ENCODE measurements at regions not wholly inside any gene's neighbourhood (a gene's known extent, or its start where the extent isn't known, plus 50 kb on each side); places are given as distances from the start of the nearest gene placed in this dataset.

DNA sequence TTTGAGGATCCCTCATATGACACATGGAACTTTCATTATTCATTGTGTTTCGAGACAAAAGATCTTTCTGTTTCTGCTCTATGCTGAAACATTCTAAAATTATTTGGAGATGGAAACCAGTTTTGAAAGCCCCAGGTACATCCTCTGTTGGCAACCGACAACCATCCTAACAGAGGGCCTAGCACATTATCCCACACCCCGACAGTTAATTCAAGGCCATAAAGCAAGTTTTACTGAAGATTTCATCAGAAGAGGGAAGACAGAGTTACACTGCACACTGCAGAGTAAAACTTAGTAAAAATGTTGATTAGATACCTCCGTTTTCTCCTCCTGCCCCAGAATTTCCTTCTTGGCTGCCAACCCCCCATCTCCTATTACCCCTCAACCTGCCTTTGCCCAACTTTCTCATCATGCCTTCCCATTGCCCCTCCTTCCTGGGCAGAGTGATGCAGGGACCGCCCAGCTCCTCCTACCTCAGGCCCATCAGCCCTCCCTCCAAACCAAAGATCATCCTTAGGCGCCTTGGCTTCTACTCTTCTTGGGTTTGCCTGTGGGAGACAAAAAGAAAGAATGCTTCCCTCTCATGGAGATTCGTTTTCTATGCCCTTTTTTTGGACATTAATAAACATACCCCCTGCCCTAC, 52.9 kb upstream of the CITED4 start:
- ATAC-seq (no peak), DNase-seq (ENCODE audit: low spot score) (no peak)
- H3K9me3 Mint-ChIP-seq = no peaks in the 10 kb centered on the region
- no peaks in the 10 kb centered on the region for H3K27me3 Mint-ChIP-seq
- H3K4me3 Mint-ChIP-seq = no peak overlapping the region
- H3K4me1 Mint-ChIP-seq (ENCODE audit: low read depth in 2 of 2) = no peaks in the 10 kb centered on the region
- no peak overlapping the region for H3K27ac Mint-ChIP-seq
- no peaks in the 10 kb centered on the region for H3K36me3 Mint-ChIP-seq

DNA sequence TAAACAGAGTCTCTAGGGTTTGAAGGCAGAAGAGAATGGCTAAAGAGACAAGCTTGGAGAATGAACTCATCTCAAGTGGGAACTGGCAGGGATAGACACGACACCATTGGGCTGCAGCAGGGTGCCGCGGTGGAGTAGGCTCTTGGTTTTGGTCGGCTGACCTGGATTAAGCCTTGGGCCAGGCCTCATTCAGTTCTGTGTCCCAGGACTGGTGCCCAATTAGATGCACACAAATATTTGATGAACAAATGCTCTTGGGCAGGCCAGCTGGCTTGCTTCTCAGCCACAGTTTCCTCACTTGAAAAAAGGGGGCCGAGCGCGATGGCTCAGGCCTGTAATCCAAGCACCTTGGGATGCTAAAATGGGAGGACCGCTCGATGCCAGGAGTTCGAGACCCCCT, 53.4 kb upstream of the CITED4 start:
- ATAC-seq (no peak), DNase-seq (ENCODE audit: low spot score) (no peak)
- H3K4me3 Mint-ChIP-seq = no peak overlapping the region
- H3K36me3 Mint-ChIP-seq = no peaks in the 10 kb centered on the region
- no peak overlapping the region for H3K27ac Mint-ChIP-seq
- no peaks in the 10 kb centered on the region for H3K9me3 Mint-ChIP-seq
- H3K27me3 Mint-ChIP-seq = peaks cover 0 to 3% of the 10 kb centered on the region in 2 donors
- H3K4me1 Mint-ChIP-seq (ENCODE audit: low read depth in 2 of 2) = no peaks in the 10 kb centered on the region

DNA sequence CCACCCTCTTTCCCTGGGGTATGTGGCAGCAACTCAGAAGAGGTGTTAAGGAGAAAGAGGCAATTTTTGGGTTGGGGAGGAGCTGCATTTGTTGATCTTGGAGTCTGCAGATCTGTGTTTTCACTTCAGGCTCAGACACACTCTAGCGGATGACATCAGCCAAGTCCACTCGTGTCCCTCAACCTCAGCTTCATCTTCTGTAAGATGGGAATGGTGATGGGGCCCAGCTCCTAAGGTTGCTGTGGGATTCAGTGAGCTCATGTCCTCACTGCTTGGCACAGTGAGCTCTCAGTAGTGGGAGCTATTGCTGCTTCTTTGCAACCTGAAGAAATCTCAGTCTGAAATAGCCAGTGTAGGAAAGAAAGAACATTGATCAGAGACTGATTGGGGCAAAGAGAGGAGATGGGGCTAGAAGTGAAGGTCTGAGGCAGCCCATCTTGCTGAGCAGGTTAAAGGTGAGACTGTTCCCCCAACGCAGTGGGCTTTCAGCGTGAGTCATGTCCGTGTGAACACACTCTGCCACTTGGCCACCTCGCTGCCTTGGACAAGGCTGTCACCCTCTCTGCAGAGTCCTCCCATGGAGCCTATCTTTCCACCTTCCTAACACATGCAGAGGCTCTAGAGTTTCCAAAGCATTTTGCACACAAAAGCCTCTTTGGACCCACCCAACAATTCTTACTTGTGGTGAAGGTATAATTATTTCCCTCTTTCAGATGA, 56.0 kb upstream of the CITED4 start:
- Mint-ChIP-seq H3K27me3 (peaks cover 0 to 6% of the 10 kb centered on the region in 2 donors), H3K27ac (no peak overlapping the region), H3K36me3 (no peaks in the 10 kb centered on the region), H3K4me3 (no peak overlapping the region), H3K9me3 (no peaks in the 10 kb centered on the region), H3K4me1 (ENCODE audit: low read depth in 2 of 2) (no peaks in the 10 kb centered on the region)
- ATAC-seq (no peak), DNase-seq (ENCODE audit: low spot score) (no peak)

DNA sequence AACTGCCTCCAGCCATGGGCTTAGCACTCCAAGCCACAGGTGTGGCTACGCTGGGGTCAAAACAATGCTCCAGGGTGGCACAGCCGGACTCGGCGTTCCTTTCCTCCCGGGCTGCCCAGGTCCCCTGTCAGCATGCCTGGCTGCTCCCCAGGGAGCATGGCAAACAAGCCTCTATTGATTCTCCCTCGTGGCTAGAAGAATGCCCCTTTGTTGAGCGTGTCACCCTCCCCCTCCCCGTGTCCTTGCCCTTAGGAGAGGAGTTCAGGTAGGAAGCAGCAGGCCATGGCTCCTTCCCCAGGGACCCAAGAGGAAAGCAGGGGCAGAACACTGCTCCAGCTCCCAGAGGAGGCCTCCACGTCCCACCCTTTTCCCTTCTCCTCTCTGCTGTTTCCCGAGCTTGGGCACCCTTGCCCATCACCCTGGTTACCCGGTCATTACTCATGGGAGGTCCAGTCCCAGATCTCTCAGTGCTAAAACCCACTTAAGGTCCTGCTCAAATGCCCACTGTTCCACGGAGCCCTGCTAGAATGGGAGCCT, 57.4 kb upstream of the CITED4 start:
- no peak for DNase-seq (ENCODE audit: low spot score)
- H3K27me3 Mint-ChIP-seq = peaks cover 0 to 6% of the 10 kb centered on the region in 2 donors
- H3K9me3 Mint-ChIP-seq = no peaks in the 10 kb centered on the region
- H3K4me3 Mint-ChIP-seq = no peak overlapping the region
- peak in 1 of 2 donors; percentile 5 for ATAC-seq
- no peaks in the 10 kb centered on the region for H3K36me3 Mint-ChIP-seq
- no peaks in the 10 kb centered on the region for H3K4me1 Mint-ChIP-seq (ENCODE audit: low read depth in 2 of 2)
- no peak overlapping the region for H3K27ac Mint-ChIP-seq

DNA sequence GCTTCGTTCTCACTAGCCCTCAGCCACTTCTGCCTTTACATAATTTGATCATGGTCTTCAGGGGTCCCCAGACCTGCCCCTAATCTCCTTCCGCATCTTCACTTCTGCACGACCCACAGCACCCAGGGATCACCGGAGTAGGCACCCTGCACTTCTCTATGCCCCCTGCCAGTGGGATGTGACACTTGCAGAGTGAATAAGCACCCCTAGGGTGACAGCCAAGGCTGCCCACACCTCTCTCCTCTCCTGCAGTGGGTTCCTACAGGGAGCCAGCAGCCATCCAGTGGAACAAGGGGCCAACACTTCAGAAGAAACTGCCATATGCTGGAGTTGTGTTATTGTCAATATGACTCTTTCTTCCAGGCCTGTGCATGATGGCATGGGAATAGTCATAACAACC, 58.0 kb upstream of the CTPS1 start:
- no peak for ATAC-seq
- Mint-ChIP-seq H3K9me3 (no peaks in the 10 kb centered on the region), H3K4me3 (no peak overlapping the region), H3K36me3 (no peaks in the 10 kb centered on the region), H3K4me1 (ENCODE audit: low read depth in 2 of 2) (no peaks in the 10 kb centered on the region), H3K27me3 (peaks cover 0 to 8% of the 10 kb centered on the region in 2 donors), H3K27ac (no peak overlapping the region)
- DNase-seq (ENCODE audit: low spot score) = no peak

DNA sequence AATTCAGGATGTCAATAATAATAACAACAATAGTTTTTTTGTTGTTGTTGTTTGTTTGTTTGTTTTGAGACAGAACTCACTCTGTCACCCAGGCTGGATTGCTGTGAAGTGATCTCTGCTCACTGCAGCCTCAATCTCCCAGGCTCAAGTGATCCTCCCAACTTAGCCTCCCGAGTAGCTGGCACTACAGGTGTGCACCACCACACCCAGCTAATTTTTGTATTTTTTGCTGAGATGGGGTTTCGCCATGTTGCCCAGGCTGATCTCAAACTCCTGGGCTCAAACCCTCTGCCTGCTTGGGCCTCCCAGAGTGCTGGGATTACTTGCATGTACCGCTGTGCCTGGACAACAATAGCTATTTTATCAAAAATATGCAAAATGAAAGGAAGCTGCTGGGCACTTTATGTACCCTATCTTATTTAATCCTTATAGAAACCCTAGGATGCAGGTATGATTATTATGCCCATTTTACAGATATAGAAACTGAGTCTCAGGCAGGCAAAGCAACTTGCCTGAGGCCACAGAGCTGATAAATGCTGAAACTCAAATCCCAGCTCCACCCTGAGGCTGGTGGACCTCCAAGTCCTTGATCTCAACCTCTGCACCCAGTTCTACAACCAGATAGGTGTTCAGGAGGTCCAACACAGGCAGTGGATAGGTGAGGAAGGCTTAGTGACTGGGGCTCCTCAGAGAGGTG, 57.4 kb upstream of the CTPS1 start:
- Mint-ChIP-seq H3K9me3 (no peaks in the 10 kb centered on the region), H3K27me3 (peaks cover 0 to 8% of the 10 kb centered on the region in 2 donors), H3K4me1 (ENCODE audit: low read depth in 2 of 2) (no peaks in the 10 kb centered on the region), H3K27ac (no peak overlapping the region), H3K36me3 (no peaks in the 10 kb centered on the region), H3K4me3 (no peak overlapping the region)
- ATAC-seq (no peak), DNase-seq (ENCODE audit: low spot score) (no peak)

DNA sequence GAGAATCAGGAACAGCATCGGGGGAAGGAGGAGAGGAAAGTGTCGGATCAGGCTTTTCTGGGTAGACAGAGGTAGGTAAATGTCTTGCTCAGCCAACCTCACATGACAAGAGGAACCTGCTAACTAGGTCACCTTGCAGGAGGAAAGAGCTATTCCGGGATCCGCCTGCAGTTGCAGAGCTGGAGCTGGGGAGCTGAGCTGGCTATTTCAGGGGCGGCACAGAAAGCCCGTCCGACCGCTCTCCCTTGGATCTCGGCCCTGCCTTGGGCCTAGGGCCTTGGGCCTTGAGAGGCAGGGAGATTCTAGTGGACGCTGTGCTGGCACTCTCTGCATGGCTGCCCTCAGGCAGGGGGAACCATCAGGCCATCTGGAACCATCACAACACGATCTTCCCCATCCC, 56.5 kb upstream of the CTPS1 start:
- Mint-ChIP-seq H3K9me3 (no peaks in the 10 kb centered on the region), H3K4me1 (ENCODE audit: low read depth in 2 of 2) (no peaks in the 10 kb centered on the region), H3K36me3 (no peaks in the 10 kb centered on the region), H3K27me3 (peaks cover 0 to 8% of the 10 kb centered on the region in 2 donors), H3K4me3 (no peak overlapping the region), H3K27ac (no peak overlapping the region)
- DNase-seq (ENCODE audit: low spot score) (no peak), ATAC-seq (no peak)

DNA sequence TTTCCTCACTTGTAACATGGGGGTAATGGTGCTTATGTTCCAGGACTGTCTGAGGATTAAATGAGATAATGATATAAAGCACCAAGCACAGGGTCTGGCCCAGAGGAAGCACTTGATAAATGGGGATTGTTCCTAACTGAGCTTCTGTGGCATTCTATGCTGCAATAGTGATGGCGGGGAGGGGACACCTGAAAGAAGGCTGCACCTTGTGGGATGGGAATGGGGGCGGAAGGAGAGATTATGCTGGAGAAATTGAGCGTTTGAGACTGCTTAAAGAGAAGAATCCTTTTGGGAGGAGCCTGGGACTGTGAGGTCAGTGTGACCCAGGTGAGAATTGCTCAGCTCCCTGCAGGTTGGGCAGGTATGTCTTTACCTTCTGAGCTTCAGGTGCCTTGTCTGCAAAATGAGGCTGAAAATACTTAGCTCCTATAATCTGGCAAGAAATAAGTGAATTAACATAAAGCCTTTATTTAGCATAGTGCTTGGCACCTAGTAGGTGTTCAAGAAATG, 55.9 kb upstream of the CTPS1 start:
- ATAC-seq (no peak), DNase-seq (ENCODE audit: low spot score) (no peak)
- no peaks in the 10 kb centered on the region for H3K9me3 Mint-ChIP-seq
- H3K36me3 Mint-ChIP-seq = no peaks in the 10 kb centered on the region
- H3K4me3 Mint-ChIP-seq = no peak overlapping the region
- H3K4me1 Mint-ChIP-seq (ENCODE audit: low read depth in 2 of 2) = no peaks in the 10 kb centered on the region
- no peak overlapping the region for H3K27ac Mint-ChIP-seq
- peaks cover 0 to 8% of the 10 kb centered on the region in 2 donors for H3K27me3 Mint-ChIP-seq

DNA sequence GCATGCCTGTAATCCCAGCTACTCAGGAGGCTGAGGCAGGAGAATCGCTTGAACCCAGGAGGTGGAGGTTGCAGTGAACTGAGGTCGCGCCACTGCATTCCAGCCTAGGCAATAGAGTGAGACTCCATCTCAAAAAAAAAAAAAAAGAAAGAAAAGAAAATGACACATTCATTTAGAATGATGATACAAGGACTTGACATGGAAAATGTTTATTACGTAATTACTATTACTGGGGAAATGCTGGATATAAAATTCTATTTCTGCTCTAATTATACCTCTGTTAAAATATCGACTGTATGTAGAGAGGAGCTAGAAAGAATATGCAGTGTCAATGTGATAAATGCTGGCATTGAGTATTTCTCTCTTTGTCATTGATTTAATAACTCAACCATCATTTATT, 54.7 kb upstream of the CTPS1 start:
- Mint-ChIP-seq H3K9me3 (no peaks in the 10 kb centered on the region), H3K4me1 (ENCODE audit: low read depth in 2 of 2) (no peaks in the 10 kb centered on the region), H3K4me3 (no peak overlapping the region), H3K27me3 (peaks cover 0 to 8% of the 10 kb centered on the region in 2 donors), H3K27ac (no peak overlapping the region), H3K36me3 (no peaks in the 10 kb centered on the region)
- ATAC-seq (no peak), DNase-seq (ENCODE audit: low spot score) (no peak)

DNA sequence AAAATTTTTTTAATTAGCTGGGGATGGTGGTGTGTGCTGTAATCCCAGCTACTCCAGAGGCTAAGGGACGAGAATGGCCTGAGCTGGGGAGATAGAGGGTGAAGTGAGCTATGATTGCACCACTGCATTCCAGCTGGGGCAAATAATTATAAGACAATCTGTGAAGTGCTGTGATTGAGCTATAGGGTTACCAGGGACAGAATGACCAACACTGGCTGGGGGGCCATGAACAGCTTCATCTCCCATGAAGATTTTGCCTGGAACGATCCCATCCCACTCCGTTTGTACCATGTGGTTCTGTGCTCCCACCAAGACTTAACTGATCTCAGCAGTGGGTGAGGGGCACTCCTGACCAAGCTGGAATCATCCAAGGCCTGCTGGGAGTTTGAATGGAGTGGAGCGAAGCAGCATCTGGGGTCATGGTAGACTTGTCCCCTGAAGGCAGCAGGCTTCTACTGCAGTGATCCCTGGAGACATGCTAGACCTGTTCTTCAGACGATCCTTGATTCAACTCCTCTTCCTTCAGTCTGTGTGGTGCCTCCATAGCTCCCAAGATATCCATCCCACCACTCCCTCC, 53.6 kb upstream of the CTPS1 start:
- no peak overlapping the region for H3K27ac Mint-ChIP-seq
- no peaks in the 10 kb centered on the region for H3K4me1 Mint-ChIP-seq (ENCODE audit: low read depth in 2 of 2)
- DNase-seq (ENCODE audit: low spot score) = no peak
- H3K27me3 Mint-ChIP-seq = peaks cover 0 to 5% of the 10 kb centered on the region in 2 donors
- no peak for ATAC-seq
- H3K9me3 Mint-ChIP-seq = no peaks in the 10 kb centered on the region
- H3K4me3 Mint-ChIP-seq = no peak overlapping the region
- H3K36me3 Mint-ChIP-seq = no peaks in the 10 kb centered on the region

DNA sequence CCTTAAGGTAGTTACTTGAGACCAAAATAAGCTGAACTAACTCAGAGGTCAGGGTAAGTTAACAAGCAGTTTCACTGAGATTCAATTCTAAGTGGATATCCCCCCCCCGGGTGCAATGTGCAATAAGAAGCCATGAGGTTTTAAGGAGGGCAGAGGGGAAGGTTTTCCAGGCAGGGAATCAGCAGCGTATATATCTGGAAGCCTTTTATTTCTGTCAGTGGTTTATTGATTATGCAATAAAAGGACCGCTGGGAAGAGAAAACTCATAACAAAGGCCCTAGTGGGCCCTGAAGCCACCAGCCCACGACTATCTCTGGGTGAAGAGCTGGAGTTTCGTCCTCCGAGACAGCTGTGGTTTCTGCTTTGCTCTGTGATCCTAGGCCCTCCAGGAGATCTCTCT, 53.1 kb upstream of the CTPS1 start:
- DNase-seq (ENCODE audit: low spot score) (no peak), ATAC-seq (no peak)
- H3K27ac Mint-ChIP-seq = no peak overlapping the region
- no peak overlapping the region for H3K4me3 Mint-ChIP-seq
- H3K9me3 Mint-ChIP-seq = no peaks in the 10 kb centered on the region
- H3K36me3 Mint-ChIP-seq = no peaks in the 10 kb centered on the region
- H3K4me1 Mint-ChIP-seq (ENCODE audit: low read depth in 2 of 2) = no peaks in the 10 kb centered on the region
- H3K27me3 Mint-ChIP-seq = peaks cover 0 to 5% of the 10 kb centered on the region in 2 donors

DNA sequence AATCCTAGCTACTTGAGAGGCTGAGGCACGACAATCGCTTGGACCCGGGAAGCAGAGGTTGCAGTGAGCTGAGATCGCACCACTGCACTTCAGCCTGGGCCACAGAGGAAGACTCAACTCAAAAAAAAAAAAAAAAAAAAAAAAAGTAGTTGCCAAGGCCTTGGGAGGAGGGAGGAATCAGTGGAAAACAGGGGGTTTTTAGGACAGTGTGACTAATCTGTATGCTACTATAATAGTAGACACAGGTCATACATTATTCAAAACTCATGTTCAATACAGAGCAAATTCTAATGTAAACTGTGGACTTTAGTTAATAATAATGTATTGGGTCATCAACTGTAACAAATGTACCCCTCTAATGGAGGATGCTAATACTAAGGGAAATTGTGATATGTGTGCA, 51.7 kb upstream of the CTPS1 start:
- Mint-ChIP-seq H3K4me1 (ENCODE audit: low read depth in 2 of 2) (no peaks in the 10 kb centered on the region), H3K36me3 (no peaks in the 10 kb centered on the region)

DNA sequence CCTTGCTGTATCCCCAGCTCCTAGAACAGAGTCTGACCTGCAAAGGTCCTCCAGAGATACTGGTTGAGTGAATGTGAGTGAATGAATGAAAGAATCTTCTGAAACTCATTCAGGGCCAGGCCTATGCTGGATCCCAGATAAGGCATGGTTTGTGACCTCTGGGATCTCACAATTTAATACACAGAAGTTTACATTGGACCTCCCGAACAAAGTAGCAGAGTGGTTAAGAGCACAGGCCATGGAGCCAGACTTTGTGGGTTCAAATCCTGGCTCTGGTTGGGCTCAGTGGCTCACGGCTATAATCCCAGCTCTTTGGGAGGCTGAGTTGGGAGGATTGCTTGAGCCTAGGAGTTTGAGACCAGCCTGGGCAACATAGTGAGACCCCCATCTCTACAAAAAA, 50.8 kb upstream of the CTPS1 start:
- H3K36me3 Mint-ChIP-seq = no peaks in the 10 kb centered on the region
- no peak overlapping the region for H3K27ac Mint-ChIP-seq
- no peaks in the 10 kb centered on the region for H3K9me3 Mint-ChIP-seq
- ATAC-seq (no peak), DNase-seq (ENCODE audit: low spot score) (no peak)
- H3K4me1 Mint-ChIP-seq (ENCODE audit: low read depth in 2 of 2) = no peaks in the 10 kb centered on the region
- peaks cover 8 to 9% of the 10 kb centered on the region in 2 donors for H3K27me3 Mint-ChIP-seq
- H3K4me3 Mint-ChIP-seq = no peak overlapping the region

More for the DNA sequence above, 51.7 kb upstream of the CTPS1 start:
- Mint-ChIP-seq H3K27ac (no peak overlapping the region), H3K4me3 (no peak overlapping the region), H3K27me3 (peaks cover 0 to 5% of the 10 kb centered on the region in 2 donors), H3K9me3 (no peaks in the 10 kb centered on the region)
- ATAC-seq (no peak), DNase-seq (ENCODE audit: low spot score) (no peak)

DNA sequence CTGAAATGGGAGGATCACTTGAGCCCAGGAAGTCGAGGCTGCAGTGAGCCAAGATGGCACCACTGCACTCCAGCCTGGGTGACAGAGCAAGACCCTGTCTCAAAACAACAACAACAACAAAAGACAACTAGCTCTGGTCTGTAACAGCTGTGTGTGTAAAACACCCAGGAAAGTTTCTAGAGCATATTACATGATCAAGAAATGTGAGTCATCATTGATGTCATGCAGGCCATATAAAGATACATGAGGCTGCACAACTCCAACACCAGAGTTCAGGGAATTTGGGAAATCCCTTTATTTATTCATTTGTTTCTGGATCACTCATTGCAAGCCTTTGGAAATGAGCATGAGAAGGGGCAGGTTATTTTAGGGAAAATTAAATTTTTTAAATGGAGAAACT, 50.3 kb upstream of the CTPS1 start:
- Mint-ChIP-seq H3K27ac (no peak overlapping the region), H3K36me3 (no peaks in the 10 kb centered on the region), H3K4me3 (no peak overlapping the region), H3K9me3 (no peaks in the 10 kb centered on the region), H3K4me1 (ENCODE audit: low read depth in 2 of 2) (no peaks in the 10 kb centered on the region), H3K27me3 (peaks cover 11% of the 10 kb centered on the region in 2 donors)
- ATAC-seq (no peak), DNase-seq (ENCODE audit: low spot score) (no peak)

All from natural killer cell treated with Interleukin-12 subunit alpha and Interleukin-12 subunit beta and Interleukin-15 and Interleukin-18, amount 100 ng/mL, for 72 hours (primary cell).